ENCODE measurements at regions not wholly inside any gene's neighbourhood (a gene's known extent, or its start where the extent isn't known, plus 50 kb on each side); places are given as distances from the start of the nearest gene placed in this dataset.

- TF ChIP-seq CTCF (IDR thresholded peaks at IDR 0.05) (no peak), RFX5 (IDR thresholded peaks at IDR 0.05) (no peak), BCL3 (IDR thresholded peaks at IDR 0.05) (no peak), CHD2 (IDR thresholded peaks at IDR 0.05; ENCODE audit: low read length, partially characterized antibody) (no peak), MYC (IDR thresholded peaks at IDR 0.05; ENCODE audit: borderline replicate concordance, low read length) (no peak), CEBPB (IDR thresholded peaks at IDR 0.05) (no peak), RCOR1 (IDR thresholded peaks at IDR 0.05; ENCODE audit: low read depth, low read length) (no peak), POLR2A (IDR thresholded peaks at IDR 0.05; ENCODE audit: low read length) (no peak), JUN (IDR thresholded peaks at IDR 0.05) (no peak), PBX3 (IDR thresholded peaks at IDR 0.05) (no peak), MAX (IDR thresholded peaks at IDR 0.05) (no peak), MAFK (IDR thresholded peaks at IDR 0.05; ENCODE audit: partially characterized antibody) (no peak)
Measured at GRCh38 chr12:124229520-124229919, 65.4 kb upstream of the RFLNA start.
